IPS DF 19.7 (cell line): ENCODE measurements at regions not wholly inside any gene's neighbourhood (a gene's known extent, or its start where the extent isn't known, plus 50 kb on each side); places are given as distances from the start of the nearest gene placed in this dataset.

Experiments
- DNase-seq: peaks from one replicate; pipeline ENCODE4 v3.0.0-alpha.2; 2013; ENCODE audit warnings: low read depth, low spot score

DNA sequence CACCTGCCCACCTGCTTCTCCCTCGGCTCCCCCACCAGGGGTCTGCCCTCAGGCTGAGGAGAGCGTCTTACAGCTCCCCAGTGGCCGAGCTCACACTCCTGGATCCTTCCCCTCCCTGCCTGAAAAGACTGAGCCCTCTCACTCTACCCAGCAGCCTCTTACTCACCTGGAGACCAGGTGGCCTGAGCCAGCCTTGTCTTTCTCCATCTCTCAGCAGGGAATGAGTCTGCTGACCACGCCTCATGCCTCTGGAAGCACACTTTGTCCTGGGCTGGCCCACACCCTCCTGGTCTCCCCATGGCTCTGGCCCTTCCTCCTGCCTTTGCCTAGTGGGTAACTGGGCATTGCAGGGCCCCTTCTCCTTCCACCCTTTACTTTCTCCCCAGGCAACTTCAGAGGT, 177.2 kb downstream of the ENGASE start:
- DNase-seq = no peak

DNA sequence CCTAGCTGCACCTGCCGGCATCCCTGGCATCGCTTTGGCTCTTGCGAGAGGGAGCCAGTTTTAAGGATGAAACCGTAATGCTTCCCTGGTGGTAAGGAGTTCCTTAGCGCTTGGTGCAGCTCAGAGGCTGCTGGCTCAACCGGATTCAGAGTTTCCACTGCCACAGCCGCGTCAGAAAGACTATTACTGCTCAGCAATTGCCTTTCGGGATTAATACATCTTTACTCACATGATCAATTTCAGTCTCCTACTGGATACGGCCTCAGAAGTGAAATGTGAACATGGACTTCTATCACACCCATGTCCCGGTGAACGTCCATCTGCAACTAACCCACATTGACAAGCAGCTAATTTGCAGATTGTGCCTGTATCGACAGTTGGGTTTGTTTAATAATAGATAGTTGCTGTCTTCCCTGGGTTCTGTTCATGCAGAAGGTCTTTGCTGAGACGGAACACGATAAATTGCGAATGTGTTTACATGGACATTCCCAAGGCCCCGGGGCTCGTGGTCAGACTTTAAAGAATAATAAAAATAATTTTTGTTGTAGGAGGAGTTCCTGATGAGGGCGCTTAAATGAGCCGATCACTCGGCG, 175.4 kb downstream of the ENGASE start:
- no peak for DNase-seq

DNA sequence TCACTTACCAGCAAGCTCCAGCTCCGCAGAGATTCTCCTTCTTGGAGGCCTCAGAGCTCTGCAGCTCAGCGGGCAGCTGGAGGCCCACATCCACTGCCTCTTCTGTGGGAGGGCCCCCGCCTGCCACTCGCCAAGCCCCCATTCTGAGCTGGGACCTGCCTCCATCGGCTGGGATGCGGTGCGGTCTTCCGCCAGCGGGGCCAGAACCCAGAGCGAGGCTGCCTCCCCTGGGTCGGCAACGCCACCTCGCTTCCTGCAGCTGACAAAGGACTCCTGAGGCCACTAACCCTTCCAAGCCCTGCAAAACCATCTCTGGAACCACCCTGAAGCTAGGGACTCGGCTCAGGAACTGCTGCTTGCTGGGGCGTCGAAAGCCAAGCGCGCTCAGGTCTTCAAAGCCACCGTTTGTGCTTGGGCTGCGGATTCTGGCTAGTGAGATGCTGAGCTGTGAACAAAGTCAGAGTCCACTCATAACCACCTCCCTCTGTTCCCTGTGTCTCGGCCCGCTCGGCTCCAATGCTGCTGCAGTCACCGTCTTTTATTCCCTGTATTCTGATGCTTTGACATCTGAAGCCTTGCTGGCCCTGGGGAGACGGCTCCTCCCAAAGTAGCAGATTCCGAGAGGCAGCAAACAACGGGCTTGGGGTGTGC, 174.3 kb downstream of the ENGASE start:
- no peak for DNase-seq

DNA sequence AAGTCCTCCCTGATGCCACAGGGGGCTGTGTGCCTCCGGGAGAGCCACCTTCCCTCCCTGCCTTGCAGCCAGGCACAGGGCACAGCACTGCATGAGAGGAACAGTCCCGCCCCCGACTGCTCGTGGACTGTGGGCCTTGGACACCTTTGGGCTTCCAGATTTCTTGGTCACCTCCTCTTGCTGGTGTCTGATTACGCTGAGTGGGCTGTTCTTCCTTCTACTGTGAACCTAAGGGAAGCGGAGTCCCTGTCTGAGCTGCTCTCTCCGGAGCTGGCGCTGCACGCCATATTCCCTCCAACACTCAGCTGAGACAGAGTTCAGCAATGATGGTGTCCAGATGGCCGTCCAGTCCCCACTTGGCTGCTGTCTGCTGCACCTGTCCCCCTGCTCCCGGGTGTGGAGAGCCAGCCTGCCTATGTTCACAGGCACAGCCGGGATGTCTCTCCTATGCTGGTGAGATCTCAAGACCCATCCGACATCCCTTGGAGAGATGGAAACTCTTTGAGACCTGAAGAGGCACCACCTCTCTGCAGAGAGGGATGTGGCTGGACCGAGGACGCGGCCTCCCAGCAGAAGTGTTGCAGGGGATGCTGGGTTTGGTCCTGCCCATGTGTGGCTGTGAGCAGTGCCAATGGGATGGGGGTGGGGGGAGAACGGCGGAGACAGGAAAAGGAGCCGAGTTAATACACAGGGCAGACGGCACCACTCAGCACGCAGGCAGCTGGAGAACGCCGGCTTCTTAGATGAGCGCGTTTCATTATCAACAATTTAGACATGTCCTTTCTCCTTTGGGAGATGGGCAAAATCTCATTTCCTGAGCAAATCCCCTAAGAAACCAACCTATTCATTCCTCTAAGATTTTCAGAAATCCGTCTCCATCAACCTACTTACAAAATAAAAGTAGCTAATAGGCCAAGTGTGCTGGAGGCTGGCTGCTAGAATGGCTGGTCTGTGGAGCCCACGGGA, 171.9 kb downstream of the ENGASE start:
- no peak for DNase-seq

DNA sequence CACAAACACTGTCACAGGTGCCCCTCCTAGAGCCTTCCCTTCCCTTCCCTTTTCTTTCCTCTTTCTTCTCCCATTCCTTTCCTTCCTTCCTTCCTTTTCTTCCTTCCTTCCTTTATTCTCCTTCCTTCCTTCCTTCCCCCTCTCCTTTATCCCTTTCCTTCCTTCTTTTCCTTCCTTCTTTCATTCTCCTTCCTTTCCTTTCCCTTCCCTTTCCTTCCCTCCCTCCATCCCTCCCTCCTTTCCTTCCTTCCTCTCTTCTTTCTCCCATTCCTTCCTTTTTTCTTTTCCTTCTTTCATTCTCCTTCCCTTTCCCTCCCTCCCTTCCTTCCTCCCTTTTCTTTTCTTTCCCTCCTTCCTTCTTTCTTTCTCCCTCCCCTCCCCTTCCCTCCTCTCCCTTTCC, 170.0 kb downstream of the ENGASE start:
- DNase-seq = no peak

DNA sequence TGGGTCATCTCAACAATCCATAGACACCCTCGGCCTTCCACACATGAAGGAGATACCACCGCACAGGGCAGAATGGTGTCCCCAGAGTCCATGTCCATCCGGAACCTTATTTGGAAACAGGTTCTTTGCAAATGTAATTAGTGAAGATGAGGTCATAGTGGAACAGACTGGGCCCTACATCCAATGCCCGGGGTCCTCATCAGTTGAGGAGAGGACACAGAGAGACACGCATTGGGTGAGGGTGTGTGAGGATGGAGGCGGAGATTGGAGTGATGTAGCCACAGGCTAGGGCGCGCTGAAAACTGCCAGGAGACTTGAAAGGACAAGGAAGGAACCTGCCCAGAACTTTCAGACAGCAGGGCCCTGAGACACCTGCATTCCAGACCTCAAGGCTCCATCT, 169.4 kb downstream of the ENGASE start:
- no peak for DNase-seq

DNA sequence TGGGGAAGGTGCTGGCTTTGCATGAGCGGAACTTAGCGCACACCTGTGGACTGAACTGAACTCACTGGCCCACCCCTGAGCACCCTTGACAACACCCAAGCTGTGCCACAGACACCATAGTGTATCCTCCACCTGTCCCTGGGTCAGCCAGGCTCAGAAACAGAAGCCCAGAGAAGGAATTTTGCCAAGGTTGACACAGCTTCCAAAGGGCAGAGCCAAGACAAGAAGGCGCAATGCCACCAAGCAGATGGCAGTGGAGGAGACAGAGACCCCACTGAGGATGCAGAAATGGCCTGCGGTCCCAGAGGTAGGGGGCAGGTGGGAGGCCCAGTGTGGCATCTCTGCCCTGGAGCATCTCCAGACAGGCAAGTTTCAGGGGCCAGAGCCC, 169.0 kb downstream of the ENGASE start:
- no peak for DNase-seq

DNA sequence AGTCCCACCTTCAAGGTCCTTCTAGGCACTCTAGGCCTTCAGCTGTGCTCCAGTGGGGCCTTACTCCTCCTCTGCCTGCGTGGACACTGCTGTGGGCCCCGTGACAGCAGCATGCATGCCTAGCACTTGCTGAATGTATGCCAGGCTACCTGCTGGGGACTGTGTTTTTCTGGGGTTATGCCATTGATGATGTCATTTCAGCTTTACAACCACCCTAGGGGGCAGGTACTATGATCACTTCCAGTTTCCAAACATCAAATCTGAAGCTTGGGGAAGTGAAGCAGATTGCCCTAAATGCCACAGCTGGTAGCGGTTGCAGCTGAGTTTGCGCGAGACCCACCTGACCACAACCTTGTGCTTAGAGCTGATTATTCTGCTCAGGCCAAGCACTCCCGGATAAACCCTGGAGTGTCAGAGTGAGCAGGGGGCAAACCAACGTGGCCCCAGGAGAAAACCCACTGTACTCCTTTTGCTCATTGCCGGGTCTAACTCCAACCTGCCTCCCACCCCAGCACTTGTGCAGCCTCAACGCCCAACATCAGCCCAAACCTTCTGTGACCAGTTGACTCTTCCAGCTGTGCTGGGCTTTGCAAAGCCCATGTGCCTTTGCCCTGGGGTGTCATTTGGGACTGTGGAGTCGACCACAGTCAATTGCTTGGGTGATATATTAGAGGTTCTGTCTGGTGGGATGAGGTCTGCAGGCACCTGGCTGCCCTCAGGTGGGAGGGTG, 168.4 kb downstream of the ENGASE start:
- no peak for DNase-seq

DNA sequence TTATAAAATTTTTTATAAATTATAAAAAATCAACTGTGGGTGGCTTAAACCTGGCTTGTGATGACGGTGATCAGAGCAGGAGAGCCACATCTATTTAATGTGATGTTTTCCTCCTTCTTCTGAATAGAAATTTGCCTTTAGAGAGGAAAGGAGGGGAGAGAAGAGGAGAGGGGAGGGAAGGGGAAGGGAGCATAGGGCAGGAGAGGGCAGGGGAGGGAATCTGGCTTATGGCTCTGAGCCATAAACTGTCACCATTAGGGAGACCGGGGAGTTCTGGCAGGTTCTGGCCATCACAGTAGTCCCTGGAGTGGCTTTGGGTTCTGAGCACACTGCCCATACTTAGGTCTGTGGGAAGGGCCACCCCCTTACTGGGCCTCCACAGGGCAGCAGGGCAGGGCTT, 167.8 kb downstream of the ENGASE start:
- no peak for DNase-seq

DNA sequence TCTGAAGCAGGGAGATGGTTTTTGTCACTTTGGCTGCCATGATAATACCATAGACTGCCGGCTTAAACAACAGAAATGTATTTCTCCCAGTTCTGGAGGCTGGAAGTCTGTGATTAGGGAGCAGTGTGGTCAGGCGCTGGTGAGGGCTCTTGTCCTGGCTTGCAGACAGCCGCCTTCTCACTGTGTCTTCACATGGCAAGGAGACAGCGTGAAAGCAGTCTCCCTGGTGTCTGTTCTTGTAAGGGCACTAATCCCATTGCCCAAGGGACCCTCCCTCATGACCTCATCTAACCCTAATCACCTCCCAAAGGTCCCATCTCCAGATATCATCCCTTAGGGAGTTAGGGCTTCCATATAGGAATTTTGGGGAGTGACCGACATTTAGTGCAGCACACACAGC, 167.0 kb downstream of the ENGASE start:
- DNase-seq = no peak

DNA sequence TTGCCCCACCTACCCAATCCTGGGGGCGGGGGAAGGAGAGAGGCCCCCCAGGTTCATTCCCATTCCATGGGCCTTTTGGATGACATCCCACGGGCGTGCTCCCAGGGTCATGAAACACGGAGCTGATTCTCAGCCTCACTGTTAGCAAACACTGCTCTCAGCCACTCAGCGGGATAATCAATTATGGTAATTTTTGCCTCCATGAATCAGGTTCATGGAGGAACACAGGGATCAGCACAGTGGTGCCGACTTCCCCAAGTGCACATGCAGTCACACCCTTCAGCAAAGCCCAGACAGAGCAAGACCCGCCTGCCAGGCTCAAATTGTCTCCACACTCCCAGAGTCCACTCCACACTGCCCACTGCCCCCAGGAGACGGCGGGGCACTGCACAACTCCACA, 164.6 kb downstream of the ENGASE start:
- DNase-seq = no peak

DNA sequence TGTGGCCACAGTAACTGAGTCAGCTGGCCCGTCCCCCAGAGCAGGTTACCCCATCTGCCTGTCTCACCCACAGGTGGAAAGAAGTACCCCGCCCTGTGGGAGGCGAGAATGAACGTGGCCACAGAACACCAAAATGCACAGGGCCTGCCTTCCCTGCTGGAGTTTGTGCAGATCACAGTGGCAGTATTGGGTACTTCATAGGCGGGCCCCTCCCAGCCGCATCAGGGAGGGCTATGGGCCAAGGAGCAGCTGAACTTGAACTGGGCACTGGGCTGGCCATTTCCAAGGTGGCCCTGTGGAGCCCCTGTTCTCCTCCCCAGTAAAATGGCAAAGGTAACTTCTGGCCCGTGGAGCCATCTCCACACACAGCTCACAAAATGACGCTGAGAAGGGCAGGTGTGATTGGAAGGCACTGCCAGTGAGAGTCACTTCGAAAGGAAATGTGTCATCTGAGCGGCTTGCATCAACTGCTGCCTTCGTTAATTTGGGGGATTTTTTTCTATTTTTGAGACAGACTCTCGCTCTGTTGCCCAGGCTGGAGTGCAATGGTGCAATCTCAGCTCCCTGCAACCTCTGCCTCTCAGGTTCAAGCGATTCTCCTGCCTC, 162.9 kb downstream of the ENGASE start:
- no peak for DNase-seq

DNA sequence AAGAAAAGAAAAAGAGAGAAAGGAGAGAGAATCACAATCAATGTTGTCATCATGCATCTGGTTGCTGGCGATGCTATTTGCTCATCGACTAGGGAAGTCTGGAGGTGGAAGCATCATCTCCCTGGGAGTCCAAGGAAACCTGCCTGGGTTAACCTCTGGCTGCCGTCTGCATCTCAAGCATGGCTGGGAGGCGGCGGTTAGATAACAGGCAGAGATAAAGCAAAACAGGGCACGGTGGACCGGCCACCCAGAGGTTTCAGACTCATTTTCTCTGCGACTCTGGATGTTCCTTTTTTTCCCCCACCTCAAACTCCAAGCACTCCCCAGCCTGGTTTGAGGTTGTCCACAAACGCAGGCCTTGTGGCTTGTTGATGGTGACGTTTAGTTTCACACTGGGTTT, 161.2 kb downstream of the ENGASE start:
- no peak for DNase-seq

DNA sequence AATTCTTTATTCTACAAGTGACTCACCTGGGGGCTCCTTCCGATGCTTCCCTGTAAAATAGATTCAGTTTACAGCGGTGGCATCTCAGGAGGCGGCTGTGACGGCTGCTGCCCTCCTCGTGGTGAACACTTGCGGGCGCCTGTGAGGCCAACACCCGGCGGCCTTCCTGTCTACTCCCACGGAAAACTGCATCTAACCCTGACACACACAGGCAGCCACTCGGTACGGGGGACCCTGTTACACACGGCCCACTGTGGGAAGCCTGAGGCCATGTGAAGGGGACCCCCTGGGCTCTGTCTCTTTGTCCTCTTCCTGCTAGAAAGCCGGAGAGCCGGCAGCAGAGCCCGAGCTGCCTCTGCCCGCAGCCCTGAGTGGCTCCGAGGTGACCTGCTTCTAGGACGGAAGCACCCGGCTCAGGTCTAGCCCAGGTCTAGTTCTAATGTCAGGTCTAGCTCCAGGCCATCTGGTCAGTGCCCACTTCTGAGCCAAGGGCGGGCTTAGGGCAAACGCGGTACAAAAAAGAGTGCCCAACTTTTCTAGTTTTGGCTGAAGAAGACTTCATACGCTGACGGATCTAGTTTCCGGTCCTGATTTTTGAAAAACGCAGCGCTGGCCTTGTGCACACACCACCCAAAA, 159.4 kb downstream of the ENGASE start:
- no peak for DNase-seq

DNA sequence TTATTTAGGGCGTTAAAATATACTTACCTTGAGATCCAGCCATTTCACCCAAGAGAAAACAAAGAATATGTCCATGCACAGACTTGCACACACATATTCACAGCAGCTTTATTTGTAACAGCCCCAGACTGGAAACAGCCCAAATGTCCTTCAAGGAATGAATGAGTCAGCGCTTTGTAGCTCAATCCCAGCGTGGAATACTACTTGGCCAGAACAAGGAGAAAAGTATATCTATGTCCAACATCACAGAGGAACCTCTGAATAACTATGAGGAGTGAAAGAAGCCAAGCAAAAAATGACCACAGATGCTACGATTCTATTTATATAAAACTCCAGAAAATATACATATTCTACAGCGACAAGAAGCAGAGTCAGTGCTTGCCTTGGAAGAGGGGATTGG, 158.3 kb downstream of the ENGASE start:
- DNase-seq = no peak

DNA sequence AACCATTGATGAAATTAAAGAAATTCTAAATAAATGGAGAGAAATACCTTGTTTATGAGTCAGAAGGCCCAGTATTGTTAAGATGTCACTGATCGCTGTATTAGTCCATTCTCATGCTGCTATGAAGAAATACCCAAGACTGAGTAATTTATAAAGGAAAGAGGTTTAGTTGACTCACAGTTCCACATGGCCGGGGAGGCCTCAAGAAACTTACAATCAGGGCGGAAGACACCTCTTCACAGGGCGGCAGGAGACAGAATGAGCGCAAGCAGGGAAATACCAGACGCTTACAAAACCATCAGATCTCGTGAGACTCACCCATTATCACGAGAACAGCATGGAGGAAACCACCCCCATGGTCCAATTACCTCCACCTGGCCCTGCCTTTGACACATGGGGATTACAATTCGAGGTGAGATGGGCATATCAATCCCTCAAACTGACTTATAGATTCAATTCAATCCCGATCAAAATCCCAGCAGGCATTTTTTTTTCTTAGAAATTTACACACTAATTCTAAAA, 157.2 kb downstream of the ENGASE start:
- DNase-seq = no peak

DNA sequence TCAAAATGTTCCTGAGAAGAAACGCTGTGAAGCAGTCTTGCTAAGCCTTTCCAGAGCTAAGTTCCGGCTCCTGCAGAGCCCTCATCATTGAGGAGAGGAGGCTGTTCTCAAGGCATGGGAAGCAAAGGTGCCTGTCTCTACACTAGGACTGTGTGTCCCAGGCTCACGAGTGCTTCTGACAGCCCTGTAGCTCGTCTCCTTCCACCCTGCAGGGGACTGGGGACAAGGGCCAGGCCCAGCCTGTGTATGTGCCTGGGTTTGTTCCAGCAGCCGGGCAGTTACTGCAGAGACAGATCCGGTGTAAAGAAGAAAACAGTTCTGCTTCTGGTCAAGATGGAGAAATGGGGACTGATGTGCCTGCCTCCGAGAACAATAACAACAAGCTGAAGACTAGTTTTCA, 156.0 kb downstream of the ENGASE start:
- DNase-seq = no peak

DNA sequence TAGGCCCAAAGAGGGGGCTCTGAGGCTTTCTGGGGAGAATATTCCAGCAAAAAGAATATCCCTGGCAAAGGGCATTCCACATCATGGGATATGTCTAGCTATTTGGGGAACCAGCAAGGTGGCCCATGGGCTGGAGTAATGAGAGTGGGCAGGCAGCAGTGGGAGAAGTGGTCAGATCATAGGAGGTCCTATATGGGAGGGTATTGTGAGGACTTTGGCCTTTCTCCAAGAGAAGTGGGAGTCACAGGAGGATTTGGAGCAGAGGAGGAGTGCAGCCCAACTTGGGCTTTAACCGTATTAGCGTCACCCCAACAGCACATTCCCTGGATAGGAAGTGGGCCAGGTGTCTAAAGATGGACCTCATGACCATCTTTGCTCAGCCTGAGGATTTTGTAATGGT, 151.4 kb downstream of the ENGASE start:
- no peak for DNase-seq

DNA sequence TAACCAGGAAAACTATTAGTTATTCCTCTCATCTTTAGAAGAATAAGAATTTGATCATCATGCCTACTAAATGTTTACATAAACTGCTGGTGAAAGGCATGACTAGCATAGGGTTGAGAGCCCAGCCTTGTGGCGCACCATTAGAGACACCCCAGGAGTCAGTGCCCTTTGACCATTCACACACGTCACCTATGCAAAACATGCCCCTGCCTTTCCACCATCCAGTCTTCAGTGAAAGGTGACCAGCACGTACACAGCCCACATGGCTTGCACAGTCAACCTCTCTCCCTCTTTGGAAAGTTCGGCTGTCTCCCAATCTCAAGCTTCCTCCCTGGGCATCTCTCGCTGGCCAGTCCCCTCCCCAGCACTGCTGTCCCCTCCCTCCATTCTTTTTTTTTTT, 150.3 kb downstream of the ENGASE start:
- no peak for DNase-seq

DNA sequence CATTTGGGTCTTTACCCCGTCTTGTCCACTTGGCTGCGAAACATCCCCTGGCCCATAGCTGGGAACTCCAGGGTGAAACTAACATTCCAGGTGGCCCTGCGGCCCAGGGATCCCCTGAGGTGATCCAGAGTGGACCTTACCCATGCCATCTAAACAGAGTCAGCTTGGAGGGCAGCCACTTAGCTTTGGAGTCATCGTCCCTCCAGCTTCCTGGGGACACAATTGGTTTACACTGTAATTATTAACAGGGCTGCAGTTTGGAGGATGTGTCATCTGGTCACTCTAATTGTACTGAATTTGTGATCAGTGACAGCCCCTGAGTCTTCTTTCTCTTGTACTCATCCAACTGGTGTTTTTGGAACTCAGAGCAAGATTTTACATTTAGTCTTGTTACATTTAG, 149.9 kb downstream of the ENGASE start:
- DNase-seq = no peak

DNA sequence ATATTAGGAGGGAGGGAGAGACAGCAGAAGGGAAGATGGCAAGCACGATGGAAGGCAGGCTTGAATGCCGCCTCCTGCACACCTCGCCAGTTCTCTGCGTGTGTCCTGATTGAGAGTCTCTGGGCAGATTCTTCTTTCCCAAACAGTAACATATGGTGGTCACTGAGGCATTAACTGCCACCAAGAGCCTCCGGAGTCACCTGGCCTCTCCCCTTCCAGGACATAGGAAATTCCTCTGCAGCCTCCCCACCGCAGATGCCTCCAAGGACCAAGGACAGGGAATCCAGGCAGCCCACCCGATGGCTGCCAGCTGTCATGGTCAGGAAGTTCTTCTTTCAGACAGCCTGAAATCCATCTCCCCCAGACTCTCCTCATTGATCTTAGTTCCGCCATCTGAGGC, 149.3 kb downstream of the ENGASE start:
- no peak for DNase-seq
